A549 (cell line): ENCODE measurements at regions not wholly inside any gene's neighbourhood (a gene's known extent, or its start where the extent isn't known, plus 50 kb on each side); places are given as distances from the start of the nearest gene placed in this dataset.

Experiments
- ATAC-seq, 2 experiments: fragments of 200-7000 bp in 1 of 2; fragments of >200 bp in 1 of 2; cut with Nextera tagmentation in 1 of 2; cut with Tn5 transposase in 1 of 2; 3 replicates each; pipeline versions ENCODE4 v1.8.0 to v1.9.1; 2018 to 2020; ENCODE audit warnings: mild to moderate bottlenecking in 1 of 2, moderate library complexity in 1 of 2
- CTCF ChIA-PET: fragments of 300-600 bp; sonication (Branson Sonifier 250); formaldehyde crosslinking; extraction: SDS; loops from one replicate; lab custom pipeline; 2021; ENCODE audit warnings: antibody characterized with exemption, inconsistent platforms; lab: Yijun Ruan, JAX
- POLR2A ChIA-PET: fragments of 350-600 bp; formaldehyde crosslinking; extraction: SDS; loops from one replicate; lab custom pipeline; 2021; ENCODE audit warnings: antibody characterized with exemption, inconsistent platforms; lab: Yijun Ruan, JAX
- DNase-seq, 2 experiments: peaks; one replicate each; pipeline versions ENCODE4 v3.0.0 to v3.0.0-alpha.2; 2011 to 2016; ENCODE audit warnings: low read depth in 1 of 2, low spot score in 1 of 2
- FAIRE-seq: peaks from 2 replicates; lab custom pipeline; 2011; peaks lifted over from hg19 to GRCh38; lab: Jason Lieb, UNC
- H3K27ac ChIP-seq, 2 experiments: fragments of >200 bp; sonication (Bioruptor Twin); formaldehyde crosslinking; 3 replicates each; pipeline ENCODE4 v1.5.1; 2016 to 2017
- H3K4me1 ChIP-seq: fragments of >200 bp; sonication (Bioruptor Twin); formaldehyde crosslinking; 3 replicates; pipeline ENCODE4 v1.6.1; 2016
- H3K4me2 ChIP-seq: fragments of >200 bp; sonication (Bioruptor Twin); formaldehyde crosslinking; 3 replicates; pipeline ENCODE4 v1.6.1; 2016
- H3K4me3 ChIP-seq: fragments of >200 bp; sonication (Bioruptor Twin); formaldehyde crosslinking; 3 replicates; pipeline ENCODE4 v1.5.1; 2016
- H3K9me3 ChIP-seq: fragments of >200 bp; sonication (Bioruptor Twin); formaldehyde crosslinking; 3 replicates; pipeline ENCODE4 v1.6.1; 2016
- CEBPB ChIP-seq, 2 experiments: fragments of >200 bp in 1 of 2; sonication (Bioruptor Twin) in 1 of 2; formaldehyde crosslinking in 1 of 2; IDR thresholded peaks; 2 replicates each; pipeline ENCODE4 v1.6.1; 2012 to 2016
- CHD4 ChIP-seq: fragments of 200-600 bp; sonication (generic); IDR thresholded peaks from 2 replicates; pipeline ENCODE4 v1.6.1; 2016; ENCODE audit warnings: antibody characterized with exemption, mild to moderate bottlenecking, borderline replicate concordance
- CTCF ChIP-seq: fragments of >200 bp; sonication (Bioruptor Twin); formaldehyde crosslinking; IDR thresholded peaks from 3 replicates; pipeline ENCODE4 v1.5.1; 2016
- E2F6 ChIP-seq: IDR thresholded peaks from 2 replicates; pipeline ENCODE4 v1.6.1; 2012; ENCODE audit warnings: low read depth, borderline replicate concordance
- EHF ChIP-seq: fragments of 250-450 bp; sonication (Bioruptor Pico); IDR thresholded peaks from 2 replicates; pipeline ENCODE4 v1.5.0; 2020; ENCODE audit warnings: mild to moderate bottlenecking
- EP300 ChIP-seq, 2 experiments: fragments of >200 bp; sonication (Bioruptor Twin); formaldehyde crosslinking; IDR thresholded peaks; 2 replicates in 1 of 2; 3 replicates in 1 of 2; pipeline ENCODE4 v1.6.1; 2016 to 2017
- ESRRA ChIP-seq: fragments of 150-350 bp; IDR thresholded peaks from 2 replicates; pipeline ENCODE4 v1.6.1; 2014; ENCODE audit warnings: mild to moderate bottlenecking, low read length, borderline replicate concordance
- GATA3 ChIP-seq: IDR thresholded peaks from 2 replicates; pipeline ENCODE4 v1.6.1; 2012; ENCODE audit warnings: borderline replicate concordance
- HOXB13 ChIP-seq: fragments of 250-450 bp; sonication (Bioruptor Pico); IDR thresholded peaks from 2 replicates; pipeline ENCODE4 v1.5.0; 2020; ENCODE audit warnings: low read depth, mild to moderate bottlenecking, moderate library complexity
- HOXB5 ChIP-seq: fragments of 250-450 bp; sonication (Bioruptor Pico); IDR thresholded peaks from 2 replicates; pipeline ENCODE4 v1.5.0; 2020; ENCODE audit warnings: mild to moderate bottlenecking, moderate library complexity
- JUN ChIP-seq, 2 experiments: fragments of >200 bp; sonication (Bioruptor Twin); formaldehyde crosslinking; IDR thresholded peaks; 2 replicates in 1 of 2; 3 replicates in 1 of 2; pipeline ENCODE4 v1.6.1; 2016 to 2017
- NPAS2 ChIP-seq: fragments of 250-450 bp; sonication (Bioruptor Pico); IDR thresholded peaks from 2 replicates; pipeline ENCODE4 v1.8.0; 2022; ENCODE audit warnings: mild to moderate bottlenecking, moderate library complexity, borderline replicate concordance
- NR3C1 ChIP-seq: fragments of >200 bp; sonication (Bioruptor Twin); formaldehyde crosslinking; IDR thresholded peaks from 3 replicates; pipeline ENCODE4 v1.6.1; 2017
- PHF8 ChIP-seq: fragments of 200-600 bp; sonication (generic); IDR thresholded peaks from 2 replicates; pipeline ENCODE4 v1.6.1; 2016; ENCODE audit warnings: low read depth, mild to moderate bottlenecking, antibody characterized with exemption, moderate library complexity, borderline replicate concordance
- POLR2A ChIP-seq: IDR thresholded peaks from 2 replicates; pipeline ENCODE4 v1.6.1; 2012; ENCODE audit warnings: mild to moderate bottlenecking, low read length
- RAD21 ChIP-seq, 2 experiments: fragments of >200 bp in 1 of 2; sonication (Bioruptor Twin) in 1 of 2; formaldehyde crosslinking in 1 of 2; IDR thresholded peaks in 1 of 2; conservative IDR thresholded peaks in 1 of 2; 2 replicates in 1 of 2; 3 replicates in 1 of 2; pipeline ENCODE4 v1.6.1; 2012 to 2018; ENCODE audit warnings: inconsistent platforms in 1 of 2
- TP53 ChIP-seq: fragments of 250-450 bp; sonication (Bioruptor Pico); IDR thresholded peaks from 2 replicates; pipeline ENCODE4 v1.5.0; 2021; ENCODE audit warnings: mild to moderate bottlenecking, moderate library complexity
- ZFP36 ChIP-seq: fragments of 450-650 bp; IDR thresholded peaks from 2 replicates; pipeline ENCODE4 v1.6.1; 2014; ENCODE audit warnings: borderline replicate concordance; ENCODE audit not compliant: partially characterized antibody
- ZSCAN20 ChIP-seq: fragments of 250-450 bp; sonication (Bioruptor Pico); IDR thresholded peaks from 2 replicates; pipeline ENCODE4 v1.8.0; 2022; ENCODE audit warnings: mild to moderate bottlenecking, moderate library complexity
- WGBS: methylation state at CpG from one replicate; pipeline ENCODE4 v1.1.6; 2017; ENCODE audit errors: missing lambda C conversion rate; 5-methylcytosine and 5-hydroxymethylcytosine counted together

- no peaks in the 10 kb centered on the region for H3K9me3 ChIP-seq
- H3K4me3 ChIP-seq, result no peak overlapping the region
- no peaks in the 10 kb centered on the region for H3K4me1 ChIP-seq
- FAIRE-seq, result no peak
- TF ChIP-seq CTCF, result no peak
- no peak for TF ChIP-seq HOXB5 (CRISPR knock-in tag)
- TF ChIP-seq TP53, result no peak
- TF ChIP-seq ZSCAN20 (CRISPR knock-in tag), result no peak
- TF ChIP-seq EHF (CRISPR knock-in tag), result no peak
- TF ChIP-seq RAD21 (conservative IDR thresholded peaks at IDR 0.05 in 1 of 2, IDR thresholded peaks at IDR 0.05 in 1 of 2), result no peak
- TF ChIP-seq ESRRA, result no peak
- TF ChIP-seq NR3C1, result no peak
- TF ChIP-seq EP300 (IDR thresholded peaks at IDR 0.05), result no peak
- no peak for ATAC-seq
- no peak for DNase-seq
- 70% methylated on average over 2 of the region's 2 CpGs for WGBS
- ChIA-PET CTCF (no interaction called here), POLR2A (interaction anchor here (0.6 kb wide), 1 partner anchor 10 kb away, joined by 3 read pairs; no protein-coding TSS in a partner anchor)
- no peak overlapping the region for H3K4me2 ChIP-seq
- no peak overlapping the region for H3K27ac ChIP-seq
Measured at GRCh38 chr2:186912979-186913378, 64.0 kb upstream of the ZSWIM2 start.

- no peak for ATAC-seq
- 78% methylated on average over 7 of the region's 8 CpGs for whole genome bisulfite sequencing
- Histone ChIP-seq H3K4me2 (no peak overlapping the region), H3K27ac (no peak overlapping the region), H3K9me3 (no peaks in the 10 kb centered on the region), H3K4me1 (no peaks in the 10 kb centered on the region), H3K4me3 (no peak overlapping the region)
- no peak for FAIRE-seq
- DNase-seq, result no peak
- ChIA-PET POLR2A (no interaction called here), CTCF (no interaction called here)
- TF ChIP-seq EHF (CRISPR knock-in tag) (no peak), PHF8 (no peak)
Measured at GRCh38 chr2:186911551-186912085, 62.6 kb upstream of the ZSWIM2 start.

- Histone ChIP-seq H3K4me3 (no peak overlapping the region), H3K27ac (no peak overlapping the region), H3K4me2 (no peak overlapping the region), H3K4me1 (no peaks in the 10 kb centered on the region), H3K9me3 (no peaks in the 10 kb centered on the region)
- ATAC-seq, result no peak
- WGBS, result 63% methylated on average over 4 of the region's 4 CpGs
- ChIA-PET CTCF (no interaction called here), POLR2A (no interaction called here)
- no peak for DNase-seq
- FAIRE-seq, result no peak
- TF ChIP-seq RAD21 (conservative IDR thresholded peaks at IDR 0.05 in 1 of 2, IDR thresholded peaks at IDR 0.05 in 1 of 2) (no peak), NR3C1 (no peak), NPAS2 (CRISPR knock-in tag) (no peak), HOXB13 (CRISPR knock-in tag) (no peak), CTCF (no peak), POLR2A (no peak), CEBPB (IDR thresholded peaks at IDR 0.05) (no peak), GATA3 (no peak), JUN (IDR thresholded peaks at IDR 0.05) (no peak), CHD4 (no peak), ZFP36 (no peak), E2F6 (no peak)
Measured at GRCh38 chr2:186910996-186911395, 62.0 kb upstream of the ZSWIM2 start.
